ENCODE measurements at regions not wholly inside any gene's neighbourhood (a gene's known extent, or its start where the extent isn't known, plus 50 kb on each side); places are given as distances from the start of the nearest gene placed in this dataset.

DNA sequence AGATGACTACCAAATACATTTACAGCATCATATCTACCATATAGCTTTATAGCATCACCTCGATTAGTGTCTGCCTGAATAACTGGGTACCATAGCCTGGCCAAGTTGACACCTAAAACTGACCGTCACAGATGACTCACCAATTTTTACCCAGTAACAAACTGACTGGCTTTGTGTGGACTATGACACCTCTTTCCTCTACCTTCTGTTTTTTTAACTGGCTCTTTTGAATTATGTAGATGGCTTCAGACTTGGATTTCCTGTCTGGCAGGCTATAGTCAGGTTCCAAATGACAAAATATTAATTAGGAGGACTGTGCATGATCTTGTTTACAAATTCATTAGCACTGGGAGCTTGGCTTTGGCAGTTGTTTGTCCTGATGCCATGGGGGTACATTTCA lies 360.3 kb downstream of the TGFB2 start:
- TF ChIP-seq, protein P1, sequence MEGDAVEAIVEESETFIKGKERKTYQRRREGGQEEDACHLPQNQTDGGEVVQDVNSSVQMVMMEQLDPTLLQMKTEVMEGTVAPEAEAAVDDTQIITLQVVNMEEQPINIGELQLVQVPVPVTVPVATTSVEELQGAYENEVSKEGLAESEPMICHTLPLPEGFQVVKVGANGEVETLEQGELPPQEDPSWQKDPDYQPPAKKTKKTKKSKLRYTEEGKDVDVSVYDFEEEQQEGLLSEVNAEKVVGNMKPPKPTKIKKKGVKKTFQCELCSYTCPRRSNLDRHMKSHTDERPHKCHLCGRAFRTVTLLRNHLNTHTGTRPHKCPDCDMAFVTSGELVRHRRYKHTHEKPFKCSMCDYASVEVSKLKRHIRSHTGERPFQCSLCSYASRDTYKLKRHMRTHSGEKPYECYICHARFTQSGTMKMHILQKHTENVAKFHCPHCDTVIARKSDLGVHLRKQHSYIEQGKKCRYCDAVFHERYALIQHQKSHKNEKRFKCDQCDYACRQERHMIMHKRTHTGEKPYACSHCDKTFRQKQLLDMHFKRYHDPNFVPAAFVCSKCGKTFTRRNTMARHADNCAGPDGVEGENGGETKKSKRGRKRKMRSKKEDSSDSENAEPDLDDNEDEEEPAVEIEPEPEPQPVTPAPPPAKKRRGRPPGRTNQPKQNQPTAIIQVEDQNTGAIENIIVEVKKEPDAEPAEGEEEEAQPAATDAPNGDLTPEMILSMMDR (conservative IDR thresholded peaks at IDR 0.05; ENCODE audit: low read depth, low read length): no peak
- no peak for DNase-seq (ENCODE audit: low read depth)
- no peak overlapping the region for H3K4me3 ChIP-seq (ENCODE audit: low read length)

DNA sequence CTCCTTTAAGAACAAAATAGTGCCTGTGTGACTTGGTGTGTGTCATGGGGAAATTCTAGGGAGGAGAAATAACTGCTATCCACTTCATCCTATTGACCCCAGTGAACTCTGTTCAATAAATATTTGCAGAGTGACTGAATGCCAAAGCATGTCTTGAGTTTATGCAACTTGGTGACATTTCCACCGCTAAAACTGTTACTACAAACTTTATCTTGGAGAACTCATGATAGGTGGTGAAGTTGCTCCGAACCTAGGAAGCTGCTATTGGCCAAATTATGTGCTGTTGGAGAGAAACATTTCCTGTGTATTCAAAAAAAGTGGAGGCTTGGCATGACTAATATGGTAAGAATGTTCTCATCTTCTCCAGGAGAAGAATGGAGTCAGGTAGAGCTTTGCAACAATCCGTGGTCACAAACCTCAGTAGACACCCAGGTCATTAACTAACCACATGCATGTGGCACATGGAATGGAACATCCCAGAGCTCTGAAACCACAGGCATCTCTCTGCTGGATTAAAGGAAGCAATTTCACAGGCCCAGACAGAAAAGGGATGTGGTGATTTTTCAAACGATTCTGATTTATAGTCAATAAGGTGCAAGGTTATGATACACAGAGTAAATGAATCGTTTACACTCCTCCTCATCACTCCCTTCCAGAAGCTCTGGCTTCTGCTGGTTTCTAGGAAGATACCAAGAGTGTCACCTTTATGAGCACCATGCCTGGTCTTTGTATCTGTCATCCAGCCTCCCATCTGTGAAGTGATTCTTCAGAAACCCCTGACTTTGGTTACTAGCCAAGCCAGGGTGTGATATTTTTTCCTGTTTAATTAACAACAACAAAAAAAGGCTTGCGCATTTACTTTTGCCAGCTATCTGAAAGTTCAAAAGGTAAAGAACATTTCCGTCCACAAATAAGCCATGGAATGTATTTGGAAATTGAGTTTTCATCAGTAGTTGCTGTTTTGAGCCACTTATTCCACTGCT lies 361.1 kb downstream of the TGFB2 start:
- TF ChIP-seq, protein P1 (conservative IDR thresholded peaks at IDR 0.05; ENCODE audit: low read depth, low read length): no peak
- no peak overlapping the region for H3K4me3 ChIP-seq (ENCODE audit: low read length)
- DNase-seq (ENCODE audit: low read depth): peak; percentile 93

DNA sequence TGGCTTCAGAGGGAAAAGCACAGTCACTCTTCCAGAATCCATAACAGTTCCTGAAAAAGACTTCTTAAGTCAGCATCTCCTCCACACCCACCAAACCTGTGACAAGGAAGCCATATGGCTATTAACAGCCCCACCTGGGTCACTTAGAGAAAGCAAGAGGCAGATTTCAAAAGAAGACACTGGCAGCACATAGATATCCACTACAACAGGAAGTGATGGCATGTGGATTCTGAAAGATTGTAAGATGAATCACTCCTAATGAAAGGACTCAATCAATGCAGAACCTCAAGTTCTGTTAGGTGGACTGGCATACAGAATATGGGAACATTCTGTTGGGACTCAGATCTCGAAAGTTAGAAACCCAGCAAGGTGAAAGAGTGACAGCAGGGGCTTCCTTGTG lies 365.9 kb downstream of the TGFB2 start:
- no peak overlapping the region for H3K4me3 ChIP-seq (ENCODE audit: low read length)
- DNase-seq (ENCODE audit: low read depth): no peak
- TF ChIP-seq, protein P1 (conservative IDR thresholded peaks at IDR 0.05; ENCODE audit: low read depth, low read length): no peak

DNA sequence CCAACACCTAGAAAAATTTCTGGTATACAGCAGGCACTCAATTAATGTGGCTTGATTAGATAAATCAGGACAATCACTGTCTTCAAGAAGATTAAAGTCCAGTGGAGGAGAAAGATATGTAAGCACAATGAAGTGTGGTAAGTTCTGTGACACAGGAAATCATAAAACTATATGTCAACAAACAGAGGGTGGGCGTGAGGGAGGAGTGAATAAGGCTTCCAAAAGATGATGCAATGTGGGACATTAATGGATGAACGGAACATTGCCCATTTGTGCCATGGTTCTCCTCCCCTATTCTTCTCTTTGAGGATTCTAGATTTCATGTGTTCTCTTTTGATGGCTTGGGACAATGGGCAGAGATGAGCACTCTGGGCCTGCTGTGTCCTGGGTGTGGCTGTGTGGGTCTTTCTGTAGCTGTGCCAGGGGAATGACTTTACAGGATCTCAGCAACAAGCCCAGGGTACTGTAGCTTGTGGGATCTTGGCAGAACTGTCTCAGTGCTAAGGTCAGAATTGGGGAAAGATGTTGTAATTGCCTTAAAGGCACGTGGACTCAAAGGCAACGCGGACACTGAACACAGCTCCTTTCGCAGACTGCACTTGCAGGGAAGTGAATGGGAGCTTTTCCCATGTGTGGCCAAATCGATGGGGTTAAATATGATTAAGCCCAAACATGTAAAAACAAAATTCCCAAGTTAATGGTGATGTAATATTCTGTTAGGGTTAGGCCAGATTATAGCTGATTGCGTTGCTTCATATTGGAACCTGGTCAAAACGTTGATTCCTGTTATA lies 366.9 kb downstream of the TGFB2 start:
- no peak for DNase-seq (ENCODE audit: low read depth)
- H3K4me3 ChIP-seq (ENCODE audit: low read length): no peak overlapping the region
- TF ChIP-seq, protein P1 (conservative IDR thresholded peaks at IDR 0.05; ENCODE audit: low read depth, low read length): no peak

DNA sequence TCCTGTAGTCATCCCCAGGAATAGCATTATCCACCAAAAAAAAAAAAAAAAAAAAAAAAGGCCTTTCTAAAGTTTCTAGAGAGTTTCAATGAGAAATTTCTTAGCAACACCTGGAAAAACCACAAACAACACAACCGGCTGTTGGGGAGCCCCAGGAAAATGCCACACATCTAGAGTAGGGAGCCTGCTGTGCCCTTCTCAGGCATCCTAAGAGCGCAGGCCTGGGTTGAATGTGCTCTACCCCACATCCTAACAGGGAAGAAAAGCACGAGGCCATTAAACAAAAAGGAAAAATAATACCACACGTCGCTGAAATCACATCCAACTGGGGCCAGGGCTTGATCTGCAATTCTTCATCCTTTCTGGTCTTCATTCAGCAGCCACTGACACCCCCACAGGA lies 367.5 kb downstream of the TGFB2 start:
- TF ChIP-seq, protein P1 (conservative IDR thresholded peaks at IDR 0.05; ENCODE audit: low read depth, low read length): no peak
- H3K4me3 ChIP-seq (ENCODE audit: low read length): no peak overlapping the region
- no peak for DNase-seq (ENCODE audit: low read depth)

DNA sequence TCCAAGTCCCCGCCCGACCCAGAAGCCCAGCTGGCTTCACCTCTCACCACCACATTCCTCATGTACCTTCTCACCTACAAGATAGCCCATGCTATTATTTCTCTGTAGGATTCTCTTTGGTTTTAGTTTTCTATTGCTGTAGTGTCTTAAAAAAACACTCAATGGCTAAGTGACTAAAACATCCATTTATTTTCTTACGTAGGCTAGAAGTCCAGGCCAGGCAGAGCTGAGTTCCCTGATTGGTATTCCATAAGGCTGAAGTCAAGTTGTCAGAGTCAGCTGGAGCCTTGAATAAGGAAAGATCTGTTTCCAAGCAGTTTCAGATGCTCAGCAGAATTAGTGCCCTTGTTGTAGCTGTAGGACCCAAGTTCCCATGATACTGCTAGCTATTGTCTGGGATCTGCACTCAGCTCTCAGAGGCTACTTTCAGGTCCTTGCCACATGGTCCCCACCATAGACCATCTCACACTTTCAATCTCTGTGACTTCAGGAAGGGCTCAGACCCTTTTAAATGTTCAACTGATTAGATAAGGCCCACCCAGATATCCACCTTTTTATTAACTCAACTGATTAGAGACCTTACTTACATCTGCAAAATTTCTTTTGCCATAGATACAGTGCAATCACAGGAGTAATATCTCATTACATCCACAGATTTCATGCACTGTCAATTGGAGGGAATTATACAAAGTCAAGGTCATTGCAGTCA lies 371.0 kb downstream of the TGFB2 start:
- no peak overlapping the region for H3K4me3 ChIP-seq (ENCODE audit: low read length)
- no peak for DNase-seq (ENCODE audit: low read depth)
- TF ChIP-seq, protein P1 (conservative IDR thresholded peaks at IDR 0.05; ENCODE audit: low read depth, low read length): no peak
